Immature natural killer cell (primary cell): ENCODE measurements at regions not wholly inside any gene's neighbourhood (a gene's known extent, or its start where the extent isn't known, plus 50 kb on each side); places are given as distances from the start of the nearest gene placed in this dataset.

Source experiments
- DNase-seq, 3 donors: peaks; one replicate each; pipeline ENCODE4 v3.0.0; 2022; ENCODE audit warnings: mixed read lengths in 1 of 3
- H3K27ac Mint-ChIP-seq, 6 donors: one replicate each; pipeline ENCODE4 v1.8.0; 2020; ENCODE audit warnings: mixed read lengths in 6 of 6, mild to moderate bottlenecking in 5 of 6, inconsistent platforms in 4 of 6, moderate library complexity in 3 of 6
- H3K27me3 Mint-ChIP-seq, 3 donors: one replicate each; pipeline ENCODE4 v1.8.0; 2020 to 2021; ENCODE audit warnings: low read depth in 3 of 3, mild to moderate bottlenecking in 3 of 3, mixed read lengths in 3 of 3, moderate library complexity in 3 of 3, inconsistent platforms in 1 of 3
- H3K36me3 Mint-ChIP-seq, 3 donors: one replicate each; pipeline ENCODE4 v1.8.0; 2020; ENCODE audit warnings: mixed read lengths in 3 of 3, inconsistent platforms in 2 of 3, mild to moderate bottlenecking in 2 of 3
- H3K4me1 Mint-ChIP-seq, 2 donors: one replicate each; pipeline ENCODE4 v1.8.0; 2020; ENCODE audit warnings: inconsistent platforms in 2 of 2, mild to moderate bottlenecking in 2 of 2, mixed read lengths in 2 of 2, moderate library complexity in 1 of 2
- H3K4me3 Mint-ChIP-seq, 5 donors: one replicate each; pipeline ENCODE4 v1.8.0; 2020; ENCODE audit warnings: mild to moderate bottlenecking in 5 of 5, mixed read lengths in 5 of 5, inconsistent platforms in 3 of 5, moderate library complexity in 3 of 5
- H3K9me3 Mint-ChIP-seq, 6 donors: one replicate each; pipeline ENCODE4 v1.8.0; 2020; ENCODE audit warnings: mild to moderate bottlenecking in 6 of 6, mixed read lengths in 6 of 6, inconsistent platforms in 4 of 6, moderate library complexity in 3 of 6

DNA sequence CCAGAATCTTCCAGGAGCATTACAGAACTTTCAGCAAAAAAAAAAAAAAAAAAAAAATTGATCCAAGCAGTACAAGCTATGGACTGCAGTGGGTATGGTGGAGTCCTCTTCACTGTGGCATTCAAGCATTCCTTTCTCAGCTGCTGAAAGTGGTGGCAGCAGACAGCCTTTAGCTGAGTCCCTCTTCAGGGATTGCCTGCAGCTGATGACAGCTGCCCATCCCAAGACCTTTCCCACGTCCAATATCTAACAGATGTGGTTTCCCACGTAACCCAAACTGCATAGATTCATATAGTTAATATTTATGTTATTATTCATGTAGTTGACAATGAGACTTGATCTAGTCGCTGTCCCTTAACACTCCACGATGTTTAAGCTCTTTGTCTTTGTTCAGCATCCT, 475.9 kb downstream of the TLE1 start:
- H3K4me1 Mint-ChIP-seq: no peaks in the 10 kb centered on the region
- H3K9me3 Mint-ChIP-seq: peaks cover 0 to 7% (median 2%) of the 10 kb centered on the region in 6 donors
- H3K27me3 Mint-ChIP-seq: peaks cover 0 to 3% (median 2%) of the 10 kb centered on the region in 3 donors
- no peak overlapping the region for H3K4me3 Mint-ChIP-seq
- H3K27ac Mint-ChIP-seq: no peak overlapping the region
- no peaks in the 10 kb centered on the region for H3K36me3 Mint-ChIP-seq
- no peak for DNase-seq

DNA sequence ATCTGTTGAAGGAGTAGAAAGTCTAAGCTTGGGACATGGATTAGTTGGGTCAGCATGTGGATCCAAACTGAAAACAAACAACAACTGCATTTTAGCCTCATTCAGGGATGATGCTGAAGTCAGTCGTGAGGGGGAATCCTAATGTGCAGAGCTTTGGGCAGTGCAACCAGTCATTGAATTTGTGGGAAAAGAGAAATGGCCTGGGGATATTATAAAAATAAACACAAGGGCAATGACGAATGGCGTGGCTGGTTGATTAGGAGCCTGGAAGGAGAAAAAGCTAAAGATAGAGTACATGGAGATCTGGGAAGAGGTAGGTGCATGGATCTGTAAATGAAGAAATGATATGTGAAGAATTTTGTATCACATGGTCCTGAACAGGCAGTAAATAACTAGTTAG, 477.6 kb downstream of the TLE1 start:
- no peak for DNase-seq
- H3K36me3 Mint-ChIP-seq: peaks cover 0 to under 1% (median 0%) of the 10 kb centered on the region in 3 donors
- peaks cover 0 to 6% (median under 1%) of the 10 kb centered on the region in 6 donors for H3K9me3 Mint-ChIP-seq
- no peak overlapping the region for H3K27ac Mint-ChIP-seq
- H3K4me3 Mint-ChIP-seq: no peak overlapping the region
- peaks cover 0 to 2% (median under 1%) of the 10 kb centered on the region in 3 donors for H3K27me3 Mint-ChIP-seq
- H3K4me1 Mint-ChIP-seq: no peaks in the 10 kb centered on the region

DNA sequence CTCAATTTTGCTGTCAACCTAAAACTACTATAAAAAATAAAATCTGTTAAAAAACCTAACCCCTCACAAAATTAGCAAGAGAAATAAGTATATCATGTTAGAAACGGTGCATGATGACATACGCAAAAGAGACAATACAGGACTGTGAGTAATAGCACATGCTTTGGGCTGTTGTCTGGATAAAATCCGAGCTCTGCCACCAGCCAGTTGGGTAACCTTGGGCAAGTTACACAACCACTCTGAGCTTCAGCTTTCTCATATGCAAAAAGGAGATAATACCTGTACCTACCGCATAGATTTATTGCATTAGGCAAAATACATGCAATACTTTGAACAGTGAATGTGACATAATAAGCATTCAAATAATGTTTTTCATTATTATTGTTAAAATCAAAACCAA, 481.7 kb downstream of the TLE1 start:
- H3K4me3 Mint-ChIP-seq: no peak overlapping the region
- no peak for DNase-seq
- peaks cover 0 to 8% (median 0%) of the 10 kb centered on the region in 6 donors for H3K9me3 Mint-ChIP-seq
- peaks cover 0 to 4% (median 0%) of the 10 kb centered on the region in 3 donors for H3K36me3 Mint-ChIP-seq
- H3K4me1 Mint-ChIP-seq: no peaks in the 10 kb centered on the region
- no peak overlapping the region for H3K27ac Mint-ChIP-seq
- H3K27me3 Mint-ChIP-seq: peaks cover 0 to 2% (median 0%) of the 10 kb centered on the region in 3 donors

DNA sequence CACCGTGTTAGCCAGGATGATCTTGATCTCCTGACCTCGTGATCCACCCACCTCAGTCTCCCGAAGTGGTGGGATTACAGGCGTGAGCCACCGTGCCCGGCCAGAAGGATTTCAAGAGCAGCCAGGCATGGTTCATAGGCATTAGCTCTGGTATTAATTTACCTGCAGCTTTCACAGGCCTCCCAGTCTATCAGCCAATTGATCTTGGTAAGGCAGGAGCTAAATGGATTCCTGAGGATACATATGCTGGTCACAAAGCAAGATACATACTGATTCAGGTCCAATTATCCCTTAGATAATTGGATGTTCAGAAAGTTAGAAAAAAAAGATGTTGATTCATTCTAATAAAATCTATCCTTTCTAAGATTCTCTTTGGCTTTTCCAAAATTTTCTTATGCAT, 487.1 kb downstream of the TLE1 start:
- no peak for DNase-seq
- Mint-ChIP-seq H3K4me1 (no peaks in the 10 kb centered on the region), H3K36me3 (peaks cover 0 to 4% (median 0%) of the 10 kb centered on the region in 3 donors), H3K27me3 (peaks cover 0 to 3% (median 1%) of the 10 kb centered on the region in 3 donors), H3K27ac (no peak overlapping the region), H3K9me3 (peaks cover 4 to 17% (median 15%) of the 10 kb centered on the region in 6 donors), H3K4me3 (no peak overlapping the region)

DNA sequence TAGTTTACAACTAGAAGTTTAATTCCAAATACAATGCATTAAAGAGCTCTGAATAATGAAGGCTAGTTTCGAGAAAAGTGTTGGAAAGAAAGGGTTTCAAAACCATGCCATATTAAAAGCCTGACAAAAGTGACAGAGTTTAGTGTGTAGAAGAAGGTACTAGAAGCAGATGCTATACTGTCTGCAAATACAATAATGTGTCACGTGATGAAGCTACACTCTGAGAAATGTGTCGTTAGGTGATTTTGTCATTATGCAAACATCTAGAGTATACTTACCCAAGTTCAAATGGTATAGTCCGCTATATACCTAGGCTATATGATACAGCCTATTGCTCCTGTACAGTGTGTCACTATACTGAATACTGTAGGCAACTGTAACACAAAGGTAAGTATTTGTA, 494.1 kb downstream of the TLE1 start:
- H3K4me3 Mint-ChIP-seq: no peak overlapping the region
- no peaks in the 10 kb centered on the region for H3K4me1 Mint-ChIP-seq
- no peaks in the 10 kb centered on the region for H3K36me3 Mint-ChIP-seq
- no peak for DNase-seq
- H3K9me3 Mint-ChIP-seq: peaks cover 4 to 16% (median 11%) of the 10 kb centered on the region in 6 donors
- H3K27me3 Mint-ChIP-seq: no peaks in the 10 kb centered on the region
- no peak overlapping the region for H3K27ac Mint-ChIP-seq

DNA sequence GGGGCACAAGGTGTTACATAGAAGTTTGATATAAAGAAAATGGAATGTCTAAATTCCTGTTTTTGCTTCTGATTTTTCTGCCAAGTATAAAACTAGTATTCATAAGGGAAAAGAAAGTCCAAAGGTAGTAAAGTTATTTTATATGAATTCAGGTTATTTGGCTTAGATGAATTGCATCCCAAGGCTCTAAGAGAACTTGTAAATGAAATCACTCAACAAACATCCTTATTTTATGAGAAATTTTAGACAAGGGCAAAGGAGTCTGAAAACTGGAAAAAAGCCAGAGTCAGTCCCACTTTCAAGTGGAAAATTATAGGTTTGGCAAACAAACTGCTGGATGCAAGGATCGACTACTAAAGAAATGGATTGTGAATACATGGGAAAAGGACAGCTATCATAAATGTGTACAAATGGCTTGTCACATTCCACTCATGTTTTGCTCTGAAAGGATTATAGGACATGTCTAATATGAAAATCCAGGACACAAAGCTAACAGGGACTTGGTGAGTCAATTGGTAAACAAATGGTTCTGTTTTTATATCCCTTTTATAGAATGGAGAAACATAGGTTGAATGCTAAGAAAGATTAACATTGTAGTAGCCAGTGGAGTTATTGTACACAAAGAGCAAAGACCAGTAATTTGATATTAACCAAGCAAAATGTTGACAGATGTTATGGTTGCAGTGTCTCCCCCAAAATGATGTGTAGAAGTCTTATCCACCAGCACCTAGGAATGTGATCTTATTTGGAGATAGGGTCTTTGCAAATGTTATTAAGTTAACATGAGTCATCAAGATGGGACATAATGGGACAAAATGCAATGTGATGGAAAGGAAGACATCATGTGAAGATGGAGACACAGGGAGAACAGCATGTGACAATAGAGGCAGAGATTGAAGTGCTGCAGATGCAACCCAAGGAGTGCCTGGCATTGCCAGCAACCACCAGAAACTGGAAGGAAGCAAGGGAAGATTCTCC, 495.7 kb downstream of the TLE1 start:
- no peak overlapping the region for H3K4me3 Mint-ChIP-seq
- DNase-seq: no peak
- H3K27ac Mint-ChIP-seq: no peak overlapping the region
- H3K36me3 Mint-ChIP-seq: no peaks in the 10 kb centered on the region
- no peaks in the 10 kb centered on the region for H3K27me3 Mint-ChIP-seq
- no peaks in the 10 kb centered on the region for H3K4me1 Mint-ChIP-seq
- H3K9me3 Mint-ChIP-seq: peaks cover 3 to 16% (median 7%) of the 10 kb centered on the region in 6 donors

DNA sequence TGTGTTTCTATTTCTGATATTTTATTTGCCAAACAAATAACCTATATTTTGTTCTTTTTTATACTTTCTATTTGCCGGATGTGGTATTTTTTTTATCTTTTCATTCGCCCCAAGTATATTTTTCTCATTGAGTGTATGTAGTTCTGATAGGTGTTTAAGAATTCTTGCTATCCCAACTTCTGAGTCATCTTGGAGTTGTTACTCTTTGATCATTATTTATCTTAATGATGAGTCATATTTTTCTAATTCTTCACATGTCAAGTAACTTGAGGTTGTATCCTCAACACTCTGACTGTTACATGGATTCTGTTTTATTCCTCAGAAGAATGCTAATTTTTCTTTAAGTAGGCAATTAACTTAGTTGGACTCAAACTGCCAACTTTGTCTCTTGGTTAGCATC, 498.1 kb downstream of the TLE1 start:
- Mint-ChIP-seq H3K27ac (no peak overlapping the region), H3K27me3 (no peaks in the 10 kb centered on the region)

DNA sequence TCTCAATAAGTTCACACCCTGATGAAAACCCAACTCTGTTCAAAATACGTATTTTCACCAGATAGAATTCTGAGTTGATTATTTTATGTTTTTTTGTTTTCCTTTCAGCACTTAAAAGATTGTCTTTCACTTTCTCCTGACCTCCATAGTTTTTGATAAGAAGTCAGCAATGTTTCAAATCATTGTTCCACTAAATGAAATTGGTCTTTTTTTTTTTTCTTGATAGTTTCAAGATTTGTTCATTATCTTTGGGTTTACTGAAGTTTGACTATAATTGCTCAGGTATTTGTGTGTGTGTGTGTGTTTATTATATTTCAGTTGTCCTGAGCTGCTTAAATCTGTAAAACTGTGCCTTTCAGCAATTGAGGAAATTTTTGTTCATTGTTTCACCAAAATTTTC, 498.7 kb downstream of the TLE1 start:
- no peak for DNase-seq
- no peaks in the 10 kb centered on the region for H3K36me3 Mint-ChIP-seq
- H3K9me3 Mint-ChIP-seq: peaks cover 0 to 16% (median 6%) of the 10 kb centered on the region in 6 donors
- no peak overlapping the region for H3K4me3 Mint-ChIP-seq
- H3K27me3 Mint-ChIP-seq: no peaks in the 10 kb centered on the region
- H3K27ac Mint-ChIP-seq: no peak overlapping the region
- no peaks in the 10 kb centered on the region for H3K4me1 Mint-ChIP-seq

More for the DNA sequence above, 498.1 kb downstream of the TLE1 start:
- Mint-ChIP-seq H3K9me3 (peaks cover 0 to 16% (median 6%) of the 10 kb centered on the region in 6 donors), H3K4me1 (no peaks in the 10 kb centered on the region), H3K36me3 (no peaks in the 10 kb centered on the region), H3K4me3 (no peak overlapping the region)
- no peak for DNase-seq

DNA sequence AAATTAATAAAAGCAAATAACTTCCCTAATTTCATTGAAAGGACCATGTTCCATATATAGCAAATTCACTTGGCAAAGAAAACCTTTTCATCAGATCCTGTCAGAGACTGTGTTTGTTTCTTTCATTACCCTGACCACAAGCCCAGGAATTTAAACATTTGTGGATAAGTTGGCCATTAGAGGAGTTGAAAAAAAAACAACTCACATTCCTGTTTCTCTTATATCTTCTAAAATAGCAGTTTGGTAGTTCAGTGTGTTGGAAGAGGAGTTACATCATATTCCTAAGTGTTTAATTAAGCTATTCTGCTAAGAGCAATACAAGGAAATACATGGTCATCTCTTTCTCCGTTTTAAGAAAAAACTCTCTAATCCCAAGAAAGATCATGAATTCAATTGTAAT, 505.6 kb downstream of the TLE1 start:
- Mint-ChIP-seq H3K27ac (no peak overlapping the region), H3K9me3 (peaks cover 0 to 8% (median 1%) of the 10 kb centered on the region in 6 donors), H3K36me3 (no peaks in the 10 kb centered on the region), H3K4me1 (no peaks in the 10 kb centered on the region), H3K4me3 (no peak overlapping the region), H3K27me3 (no peaks in the 10 kb centered on the region)
- DNase-seq: no peak

DNA sequence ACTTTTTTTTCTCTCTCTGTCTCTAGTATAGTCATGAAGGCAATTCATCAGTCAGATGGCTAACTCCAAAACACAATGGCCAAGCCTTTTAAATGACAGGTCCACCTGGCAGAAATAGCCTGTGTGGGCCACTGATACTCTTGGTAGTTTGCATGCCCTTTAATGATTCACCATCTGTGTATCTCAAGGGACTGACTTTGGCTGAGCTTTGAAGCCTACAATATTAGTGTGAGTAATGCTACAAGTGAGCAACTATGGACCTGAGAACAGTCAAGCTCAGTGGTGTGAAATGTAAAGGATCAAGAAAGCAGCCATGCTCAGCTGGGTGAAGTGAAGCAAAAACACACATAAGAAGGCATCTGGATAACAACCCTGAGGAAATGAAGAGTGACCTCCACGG, 506.9 kb downstream of the TLE1 start:
- Mint-ChIP-seq H3K27me3 (no peaks in the 10 kb centered on the region), H3K27ac (no peak overlapping the region), H3K36me3 (no peaks in the 10 kb centered on the region), H3K9me3 (peaks cover 0 to 9% (median under 1%) of the 10 kb centered on the region in 6 donors), H3K4me1 (no peaks in the 10 kb centered on the region), H3K4me3 (no peak overlapping the region)
- no peak for DNase-seq

DNA sequence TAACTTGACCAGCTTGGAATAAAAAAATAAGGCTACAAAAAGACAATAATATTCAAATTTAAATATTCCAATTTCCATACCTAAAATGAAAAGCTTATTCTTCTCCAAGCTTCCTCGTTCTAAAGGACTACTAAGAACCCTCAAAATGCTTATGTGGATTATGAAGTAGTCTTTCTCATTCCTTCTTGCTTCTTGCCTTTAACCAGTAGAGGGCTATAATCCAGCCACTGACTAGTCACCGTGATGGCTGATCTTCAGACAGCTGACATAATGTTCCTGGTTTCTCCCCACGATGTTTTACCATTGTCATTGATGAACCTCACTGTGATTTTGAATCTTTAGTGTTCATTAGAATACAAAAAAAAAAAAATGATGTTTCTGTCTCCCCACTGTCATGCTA, 515.3 kb downstream of the TLE1 start:
- Mint-ChIP-seq H3K27ac (no peak overlapping the region), H3K36me3 (no peaks in the 10 kb centered on the region), H3K9me3 (peaks cover 0 to 9% (median 2%) of the 10 kb centered on the region in 6 donors), H3K4me3 (no peak overlapping the region), H3K27me3 (no peaks in the 10 kb centered on the region), H3K4me1 (no peaks in the 10 kb centered on the region)
- DNase-seq: no peak

DNA sequence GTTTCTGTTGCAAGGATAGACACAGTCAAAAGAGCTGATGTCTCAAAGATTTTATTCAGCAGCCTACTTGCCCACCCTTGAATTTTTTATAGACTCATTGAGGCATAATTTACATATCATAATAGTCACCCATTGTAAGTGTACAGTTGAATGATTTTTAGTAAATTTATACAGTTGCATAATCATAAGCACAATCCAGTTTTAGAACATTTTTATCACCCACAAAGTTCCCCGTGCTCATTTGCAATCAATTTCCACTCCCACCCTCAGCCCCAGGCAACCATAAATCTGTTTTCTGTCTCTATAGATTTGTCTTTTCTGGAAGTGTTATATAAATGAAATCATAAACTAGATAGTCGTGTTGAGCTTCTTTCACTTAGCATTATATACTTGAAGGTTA, 517.7 kb downstream of the TLE1 start:
- H3K4me1 Mint-ChIP-seq: no peaks in the 10 kb centered on the region
- no peak overlapping the region for H3K4me3 Mint-ChIP-seq
- H3K27me3 Mint-ChIP-seq: no peaks in the 10 kb centered on the region
- DNase-seq: no peak
- H3K36me3 Mint-ChIP-seq: no peaks in the 10 kb centered on the region
- peaks cover 0 to 9% (median 2%) of the 10 kb centered on the region in 6 donors for H3K9me3 Mint-ChIP-seq
- no peak overlapping the region for H3K27ac Mint-ChIP-seq

DNA sequence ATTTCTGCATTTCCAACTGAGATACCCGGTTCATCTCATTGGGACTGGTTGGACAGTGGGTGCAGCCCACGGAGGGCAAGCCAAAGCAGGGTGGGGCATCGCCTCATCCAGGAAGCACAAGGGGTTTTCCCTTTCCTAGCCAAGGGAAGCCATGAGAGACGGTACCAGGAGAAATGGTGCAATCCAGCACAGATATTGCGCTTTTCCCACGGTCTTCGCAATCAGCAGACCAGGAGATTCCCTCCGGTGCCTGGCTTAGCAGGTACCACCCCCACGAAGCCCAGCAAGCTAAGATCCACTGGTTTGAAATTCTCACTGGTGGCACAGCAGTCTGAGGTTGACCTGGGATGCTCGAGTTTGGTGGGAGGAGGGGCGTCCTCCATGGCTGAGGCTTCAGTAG, 527.0 kb downstream of the TLE1 start:
- Mint-ChIP-seq H3K9me3 (peaks cover 0 to 13% (median 9%) of the 10 kb centered on the region in 6 donors), H3K4me3 (no peak overlapping the region), H3K27me3 (no peaks in the 10 kb centered on the region), H3K4me1 (no peaks in the 10 kb centered on the region), H3K27ac (no peak overlapping the region), H3K36me3 (peaks cover 0 to 6% (median 0%) of the 10 kb centered on the region in 3 donors)
- DNase-seq: no peak

DNA sequence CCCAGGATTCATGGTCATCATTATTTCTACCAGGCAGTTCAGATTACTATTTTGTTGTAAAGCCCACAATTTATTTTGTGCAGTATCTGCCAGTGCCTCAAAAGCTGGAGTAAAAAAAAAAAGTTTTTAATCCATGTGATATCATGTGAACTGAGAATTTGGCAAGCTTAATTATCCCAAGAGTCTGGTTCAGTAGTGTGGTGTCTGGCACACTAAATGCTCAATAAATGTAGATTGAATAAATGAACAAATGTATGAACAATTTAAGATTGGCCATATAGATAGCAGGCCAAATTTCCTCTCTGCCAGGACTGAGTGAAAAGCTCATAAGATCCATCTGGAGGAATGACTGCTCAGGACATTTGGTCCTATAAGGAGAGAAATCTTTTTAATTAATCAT, 533.0 kb downstream of the TLE1 start:
- H3K4me3 Mint-ChIP-seq: no peak overlapping the region
- H3K9me3 Mint-ChIP-seq: peaks cover 0 to 10% (median 4%) of the 10 kb centered on the region in 6 donors
- no peaks in the 10 kb centered on the region for H3K27me3 Mint-ChIP-seq
- no peaks in the 10 kb centered on the region for H3K36me3 Mint-ChIP-seq
- DNase-seq: no peak
- H3K4me1 Mint-ChIP-seq: no peaks in the 10 kb centered on the region
- no peak overlapping the region for H3K27ac Mint-ChIP-seq
